Mesenchymal stem cell (in vitro differentiated cells and primary cell): ENCODE measurements at regions not wholly inside any gene's neighbourhood (a gene's known extent, or its start where the extent isn't known, plus 50 kb on each side); places are given as distances from the start of the nearest gene placed in this dataset.

ENCODE experiments used
- DNase-seq: peaks from one replicate; pipeline ENCODE4 v3.0.0-alpha.2; 2013
- H2AFZ ChIP-seq: one replicate; pipeline ENCODE4 v1.6.1; 2013; ENCODE audit warnings: low read depth, mild to moderate bottlenecking, control low read depth, inconsistent platforms, low read length, moderate library complexity
- H2AK5ac ChIP-seq: 2 replicates; pipeline ENCODE4 v1.6.1; 2013; ENCODE audit warnings: low read length, moderate library complexity, mild to moderate bottlenecking, inconsistent platforms; ENCODE audit not compliant: severe bottlenecking
- H2BK120ac ChIP-seq: one replicate; pipeline ENCODE4 v1.6.1; 2013; ENCODE audit warnings: low read depth, mild to moderate bottlenecking, inconsistent platforms, low read length, moderate library complexity
- H2BK12ac ChIP-seq, 2 experiments: one replicate each; pipeline ENCODE4 v1.6.1; 2013; ENCODE audit warnings: inconsistent platforms in 2 of 2, low read length in 2 of 2, mild to moderate bottlenecking in 2 of 2, moderate library complexity in 2 of 2, control low read depth in 1 of 2
- H2BK15ac ChIP-seq: one replicate; pipeline ENCODE4 v1.6.1; 2013; ENCODE audit warnings: mild to moderate bottlenecking, low read depth, inconsistent platforms; ENCODE audit not compliant: poor library complexity, severe bottlenecking
- H2BK5ac ChIP-seq: 2 replicates; pipeline ENCODE4 v1.6.1; 2013; ENCODE audit warnings: low read depth, mild to moderate bottlenecking, low read length, control low read depth, inconsistent platforms; ENCODE audit not compliant: poor library complexity, severe bottlenecking
- H3K14ac ChIP-seq, 2 experiments: one replicate each; pipeline ENCODE4 v1.6.1; 2013; ENCODE audit warnings: inconsistent platforms in 2 of 2, low read length in 2 of 2, control low read depth in 1 of 2, mild to moderate bottlenecking in 1 of 2, moderate library complexity in 1 of 2
- H3K18ac ChIP-seq, 2 experiments: one replicate each; pipeline ENCODE4 v1.6.1; 2013; ENCODE audit warnings: inconsistent platforms in 2 of 2, low read length in 2 of 2, control low read depth in 1 of 2, low read depth in 1 of 2, mild to moderate bottlenecking in 1 of 2
- H3K23ac ChIP-seq, 2 experiments: one replicate each; pipeline ENCODE4 v1.6.1; 2013; ENCODE audit warnings: inconsistent platforms in 2 of 2, low read length in 2 of 2, mild to moderate bottlenecking in 2 of 2, moderate library complexity in 2 of 2, control low read depth in 1 of 2
- H3K27ac ChIP-seq: 2 replicates; pipeline ENCODE4 v1.5.1; 2013; ENCODE audit warnings: mild to moderate bottlenecking, moderate library complexity, low read length, control low read depth, inconsistent platforms; ENCODE audit not compliant: poor library complexity, severe bottlenecking
- H3K27me3 ChIP-seq, 2 experiments: 2 replicates each; pipeline versions ENCODE4 v1.6.1 to v1.7.0; 2013; ENCODE audit warnings: low read length in 2 of 2, mild to moderate bottlenecking in 2 of 2, moderate library complexity in 2 of 2, control low read depth in 1 of 2, inconsistent platforms in 1 of 2; ENCODE audit not compliant: control insufficient read depth in 1 of 2, insufficient read depth in 1 of 2
- H3K36me3 ChIP-seq, 2 experiments: 2 replicates each; pipeline versions ENCODE4 v1.6.1 to v1.7.0; 2013; ENCODE audit warnings: low read length in 2 of 2, control low read depth in 1 of 2, inconsistent platforms in 1 of 2, low read depth in 1 of 2, mild to moderate bottlenecking in 1 of 2; ENCODE audit not compliant: insufficient read depth in 2 of 2, control insufficient read depth in 1 of 2
- H3K4ac ChIP-seq, 2 experiments: one replicate each; pipeline ENCODE4 v1.6.1; 2013; ENCODE audit warnings: inconsistent platforms in 2 of 2, low read length in 2 of 2, mild to moderate bottlenecking in 2 of 2, moderate library complexity in 2 of 2, control low read depth in 1 of 2, low read depth in 1 of 2
- H3K4me1 ChIP-seq: 2 replicates; pipeline ENCODE4 v1.6.1; 2013; ENCODE audit warnings: low read depth, low read length, control low read depth; ENCODE audit not compliant: control insufficient read depth, insufficient read depth
- H3K4me2 ChIP-seq: 2 replicates; pipeline ENCODE4 v1.6.1; 2013; ENCODE audit warnings: low read length, mild to moderate bottlenecking, inconsistent platforms; ENCODE audit not compliant: poor library complexity, severe bottlenecking
- H3K4me3 ChIP-seq, 2 experiments: 2 replicates each; pipeline versions ENCODE4 v1.5.1 to v1.7.0; 2013; ENCODE audit warnings: low read length in 2 of 2, mild to moderate bottlenecking in 2 of 2, control low read depth in 1 of 2, low read depth in 1 of 2; ENCODE audit not compliant: insufficient read depth in 1 of 2
- H3K79me1 ChIP-seq: replicated peaks from 2 replicates; pipeline ENCODE4 v1.6.1; 2013; ENCODE audit warnings: mild to moderate bottlenecking, control low read depth, low read length, inconsistent platforms; ENCODE audit not compliant: poor library complexity, severe bottlenecking
- H3K9ac ChIP-seq: 2 replicates; pipeline ENCODE4 v1.7.0; 2013; ENCODE audit warnings: mild to moderate bottlenecking, low read length, moderate library complexity
- H3K9me3 ChIP-seq: 2 replicates; pipeline ENCODE4 v1.7.0; 2013; ENCODE audit warnings: mild to moderate bottlenecking, low read length; ENCODE audit not compliant: control insufficient read depth
- H4K8ac ChIP-seq: one replicate; pipeline ENCODE4 v1.6.1; 2013; ENCODE audit warnings: inconsistent platforms, mild to moderate bottlenecking, low read length, moderate library complexity
- H4K91ac ChIP-seq: one replicate; pipeline ENCODE4 v1.6.1; 2013; ENCODE audit warnings: mild to moderate bottlenecking, low read length, inconsistent platforms
- WGBS: methylation state at CpG from one replicate; pipeline ENCODE4 v1.1.7; 2013; ENCODE audit warnings: mixed read lengths; 5-methylcytosine and 5-hydroxymethylcytosine counted together

DNA sequence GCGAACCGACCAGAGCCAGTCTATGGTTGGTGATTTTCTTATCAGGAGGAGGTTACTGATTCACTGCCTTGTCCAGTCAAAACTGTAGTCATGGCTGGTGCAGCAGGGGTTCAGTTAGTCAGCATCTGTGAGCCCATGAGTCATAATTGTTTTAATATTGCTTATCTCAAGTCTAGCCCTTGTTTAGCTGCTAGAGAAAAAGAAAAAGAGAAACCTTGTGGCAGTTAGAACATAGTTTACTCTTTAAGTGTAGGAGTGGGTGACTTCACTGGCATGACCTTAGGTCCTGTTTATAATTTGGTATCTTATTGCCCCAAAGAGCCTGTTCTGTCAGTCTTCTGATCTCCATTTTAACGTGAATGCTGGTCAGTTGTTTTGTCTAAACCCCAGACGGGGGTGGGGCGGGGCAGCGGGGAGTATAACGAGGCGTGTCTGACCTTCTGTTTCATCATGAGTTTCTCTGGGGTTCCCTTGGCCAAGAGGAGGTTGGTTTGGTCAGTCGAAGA lies 76.9 kb upstream of the NFIL3 start:
- Histone ChIP-seq H3K9ac (peak overlapping the region; percentile 63), H3K14ac (no peak overlapping the region), H3K18ac (peak overlapping the region in 1 of 2 experiments; percentile 54), H4K8ac (no peak overlapping the region), H3K27ac (peak overlapping the region; percentile 61), H2BK15ac (no peak overlapping the region), H3K4me3 (peak overlapping the region in 1 of 2 experiments; percentile 18), H3K27me3 (no peaks in the 10 kb centered on the region), H3K36me3 (no peaks in the 10 kb centered on the region), H3K4ac (no peak overlapping the region), H3K23ac (no peak overlapping the region), H2BK120ac (no peak overlapping the region), H2AK5ac (peak overlapping the region; percentile 65), H3K4me1 (peaks cover 11% of the 10 kb centered on the region), H2BK5ac (peak overlapping the region; percentile 73), H2BK12ac (no peak overlapping the region), H4K91ac (no peak overlapping the region), H3K79me1 (no peaks in the 10 kb centered on the region), H3K4me2 (no peak overlapping the region), H3K9me3 (no peaks in the 10 kb centered on the region), H2AFZ (no peak overlapping the region)
- WGBS, result 53% methylated on average over 9 of the region's 9 CpGs
- DNase-seq, result peak; percentile 92

DNA sequence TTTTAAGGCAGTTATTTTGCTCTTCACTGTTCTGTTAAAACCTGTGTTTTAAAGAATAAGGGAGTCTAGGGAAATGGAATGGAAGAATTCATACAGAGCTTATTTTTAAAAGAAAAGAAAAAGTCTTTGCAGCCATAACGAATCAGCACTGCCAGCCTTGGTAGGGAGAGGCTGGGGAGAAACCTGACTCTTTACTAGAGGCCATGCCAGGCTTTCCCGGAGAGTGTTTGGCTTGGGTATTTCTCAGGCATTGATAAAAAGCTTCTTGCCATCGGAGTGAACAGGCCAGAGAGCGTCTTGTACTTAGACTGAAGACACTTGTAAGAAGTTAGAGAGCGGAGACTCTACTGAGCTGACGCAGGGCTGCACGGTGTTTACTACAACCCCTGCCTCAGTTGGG lies 72.7 kb upstream of the NFIL3 start:
- no peak overlapping the region for H3K23ac ChIP-seq
- no peak overlapping the region for H3K4ac ChIP-seq
- H3K27ac ChIP-seq, result peak overlapping the region; percentile 65
- WGBS, result 91% methylated on average over 7 of the region's 7 CpGs
- peak overlapping the region; percentile 87 for H3K9ac ChIP-seq
- no peak overlapping the region for H3K14ac ChIP-seq
- H3K4me2 ChIP-seq, result no peak overlapping the region
- no peak overlapping the region for H4K8ac ChIP-seq
- peaks cover 11% of the 10 kb centered on the region for H3K4me1 ChIP-seq
- H3K36me3 ChIP-seq, result no peaks in the 10 kb centered on the region
- peak overlapping the region in 1 of 2 experiments; percentile 65 for H3K18ac ChIP-seq
- no peaks in the 10 kb centered on the region for H3K79me1 ChIP-seq
- H2BK15ac ChIP-seq, result no peak overlapping the region
- H2BK120ac ChIP-seq, result peak overlapping the region; percentile 64
- no peaks in the 10 kb centered on the region for H3K9me3 ChIP-seq
- peak overlapping the region; percentile 47 for H4K91ac ChIP-seq
- H3K27me3 ChIP-seq, result no peaks in the 10 kb centered on the region
- H2AK5ac ChIP-seq, result no peak overlapping the region
- no peak for DNase-seq
- H2BK12ac ChIP-seq, result peak overlapping the region; percentile 27 to 65
- H2BK5ac ChIP-seq, result no peak overlapping the region
- H3K4me3 ChIP-seq, result no peak overlapping the region
- H2AFZ ChIP-seq, result no peak overlapping the region

DNA sequence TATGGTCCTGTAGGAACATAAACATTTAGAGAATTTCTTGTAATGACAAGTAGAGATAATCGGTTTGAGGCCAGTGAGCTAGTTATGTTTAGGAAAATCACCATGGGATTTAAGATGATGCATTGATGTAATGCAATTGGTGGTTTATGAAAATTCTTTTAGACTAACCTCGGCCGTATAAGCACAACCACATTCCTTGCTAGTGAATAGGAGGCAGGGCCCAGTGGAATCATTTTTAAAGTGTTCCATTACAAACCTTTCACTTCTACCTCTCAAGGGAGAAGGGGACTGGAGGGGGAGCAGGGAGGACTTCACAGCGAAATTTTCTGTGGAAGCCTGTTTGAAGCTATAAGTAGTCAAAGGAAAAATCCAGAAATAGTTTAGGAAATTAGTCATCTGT lies 71.8 kb upstream of the NFIL3 start:
- Histone ChIP-seq H3K9me3 (no peaks in the 10 kb centered on the region), H2BK120ac (no peak overlapping the region), H3K23ac (no peak overlapping the region), H4K91ac (no peak overlapping the region), H3K4ac (no peak overlapping the region), H2BK5ac (no peak overlapping the region), H4K8ac (no peak overlapping the region), H3K9ac (peak overlapping the region; percentile 87), H3K27ac (peak overlapping the region; percentile 82), H2AFZ (no peak overlapping the region), H3K79me1 (no peaks in the 10 kb centered on the region), H3K4me3 (no peak overlapping the region), H3K4me1 (peaks cover 10% of the 10 kb centered on the region), H3K4me2 (no peak overlapping the region), H3K14ac (no peak overlapping the region), H3K36me3 (no peaks in the 10 kb centered on the region), H2BK15ac (no peak overlapping the region), H2BK12ac (no peak overlapping the region), H3K18ac (no peak overlapping the region), H3K27me3 (no peaks in the 10 kb centered on the region), H2AK5ac (no peak overlapping the region)
- DNase-seq, result peak; percentile 98
- WGBS, result 10% methylated on average over 2 of the region's 4 CpGs

DNA sequence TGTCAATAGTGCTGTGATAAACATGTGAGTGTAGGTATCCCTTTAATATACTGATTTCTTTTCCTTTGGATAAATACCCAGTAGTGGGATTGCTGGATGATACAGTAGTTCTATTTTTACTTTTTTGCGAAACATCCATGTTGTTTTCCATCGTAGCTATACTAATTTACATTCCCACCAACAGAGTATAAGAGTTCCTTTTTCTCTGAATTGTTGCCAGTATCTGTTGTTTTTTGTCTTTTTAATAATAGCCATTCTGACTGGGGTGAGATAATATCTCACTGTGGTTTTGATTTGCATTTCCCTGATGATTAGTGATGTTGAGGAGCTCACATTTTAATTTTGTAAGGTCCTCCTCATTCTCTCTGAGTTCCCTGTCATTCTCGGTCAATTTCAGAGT lies 71.1 kb upstream of the NFIL3 start:
- Histone ChIP-seq H3K27ac (peak overlapping the region; percentile 82), H3K23ac (no peak overlapping the region), H3K9ac (peak overlapping the region; percentile 87), H3K4me2 (no peak overlapping the region), H3K27me3 (no peaks in the 10 kb centered on the region), H3K4ac (no peak overlapping the region), H2BK15ac (no peak overlapping the region), H3K36me3 (no peaks in the 10 kb centered on the region), H3K9me3 (no peaks in the 10 kb centered on the region), H4K8ac (no peak overlapping the region), H3K4me1 (peaks cover 7% of the 10 kb centered on the region), H4K91ac (no peak overlapping the region), H2AFZ (no peak overlapping the region), H3K79me1 (no peaks in the 10 kb centered on the region), H2BK12ac (no peak overlapping the region), H2AK5ac (no peak overlapping the region), H2BK120ac (no peak overlapping the region), H3K4me3 (no peak overlapping the region), H2BK5ac (no peak overlapping the region), H3K18ac (no peak overlapping the region), H3K14ac (no peak overlapping the region)
- 67% methylated on average over 1 of the region's 3 CpGs for WGBS
- DNase-seq, result peak; percentile 46
